Neural cell (in vitro differentiated cells): ENCODE measurements at regions not wholly inside any gene's neighbourhood (a gene's known extent, or its start where the extent isn't known, plus 50 kb on each side); places are given as distances from the start of the nearest gene placed in this dataset.

Experiments
- H2AFZ ChIP-seq: fragments of 200-600, 300-800 bp; sonication (generic), shearing (Covaris generic); 2 replicates; pipeline ENCODE4 v1.6.0; 2014; ENCODE audit warnings: low read depth, mild to moderate bottlenecking, antibody characterized with exemption, low read length, moderate library complexity
- H3F3A ChIP-seq: fragments of 200-600 bp; shearing (Covaris generic); 2 replicates; pipeline ENCODE4 v1.6.1; 2016; ENCODE audit warnings: mild to moderate bottlenecking, moderate library complexity, mixed read lengths, antibody characterized with exemption, low read length; ENCODE audit not compliant: insufficient read depth, poor library complexity, severe bottlenecking
- H3K27ac ChIP-seq: fragments of 200-600, 300-800 bp; sonication (generic), shearing (Covaris generic); 2 replicates; pipeline ENCODE4 v1.5.1; 2014; ENCODE audit warnings: mild to moderate bottlenecking, low read length, moderate library complexity
- H3K27me3 ChIP-seq: fragments of 300-800, 200-600 bp; sonication (generic), shearing (Covaris generic); 2 replicates; pipeline ENCODE4 v1.6.0; 2014; ENCODE audit warnings: mild to moderate bottlenecking, low read depth, low read length, moderate library complexity; ENCODE audit not compliant: insufficient read depth
- H3K36me3 ChIP-seq: fragments of 300-800, 200-600 bp; sonication (generic), shearing (Covaris generic); 2 replicates; pipeline ENCODE4 v1.5.1; 2014; ENCODE audit warnings: mild to moderate bottlenecking, antibody characterized with exemption, low read length, moderate library complexity; ENCODE audit not compliant: insufficient read depth
- H3K4me2 ChIP-seq: fragments of 300-800, 200-600 bp; sonication (generic), shearing (Covaris generic); 2 replicates; pipeline ENCODE4 v1.6.0; 2014; ENCODE audit warnings: mild to moderate bottlenecking, low read length
- H3K4me3 ChIP-seq: fragments of 300-800, 200-600 bp; sonication (generic), shearing (Covaris generic); 2 replicates; pipeline ENCODE4 v1.5.1; 2014; ENCODE audit warnings: mild to moderate bottlenecking, low read length, moderate library complexity
- H3K79me2 ChIP-seq: fragments of 200-600 bp; shearing (Covaris generic); replicated peaks from 2 replicates; pipeline ENCODE4 v1.6.0; 2014; ENCODE audit warnings: mild to moderate bottlenecking, low read length, moderate library complexity; ENCODE audit not compliant: insufficient read depth
- H3K9ac ChIP-seq: fragments of 300-800, 200-600 bp; sonication (generic), shearing (Covaris generic); 2 replicates; pipeline ENCODE4 v1.6.1; 2016; ENCODE audit warnings: mild to moderate bottlenecking, low read length, mixed read lengths
- H3K9me2 ChIP-seq: fragments of 200-600 bp; shearing (Covaris generic); 2 replicates; pipeline ENCODE4 v1.6.1; 2016; ENCODE audit warnings: mild to moderate bottlenecking, low read length, mixed read lengths; ENCODE audit not compliant: insufficient read depth
- H3K9me3 ChIP-seq: fragments of 200-600, 300-800 bp; sonication (generic), shearing (Covaris generic); 2 replicates; pipeline ENCODE4 v1.6.1; 2016; ENCODE audit warnings: mild to moderate bottlenecking, mixed run types, low read length, moderate library complexity, mixed read lengths
- H4K20me1 ChIP-seq: fragments of 200-600 bp; shearing (Covaris generic); 2 replicates; pipeline ENCODE4 v1.6.1; 2016; ENCODE audit warnings: mild to moderate bottlenecking, mixed run types; ENCODE audit not compliant: insufficient read depth
- CTCF ChIP-seq: fragments of 450-650 bp; IDR thresholded peaks from 2 replicates; pipeline ENCODE4 v1.5.1; 2014; ENCODE audit warnings: antibody characterized with exemption, mild to moderate bottlenecking, moderate library complexity; ENCODE audit not compliant: poor library complexity, severe bottlenecking
- EP300 ChIP-seq: fragments of 450-650 bp; conservative IDR thresholded peaks from 2 replicates; pipeline ENCODE4 v1.6.1; 2014; ENCODE audit warnings: antibody characterized with exemption, mild to moderate bottlenecking, moderate library complexity; ENCODE audit not compliant: poor library complexity, severe bottlenecking
- EZH2 ChIP-seq: fragments of 200-600, 300-800 bp; shearing (Covaris generic), sonication (generic); IDR thresholded peaks from 2 replicates; pipeline ENCODE4 v1.6.1; 2014; ENCODE audit warnings: antibody characterized with exemption, low read length, borderline replicate concordance, mild to moderate bottlenecking; ENCODE audit not compliant: insufficient read depth, poor library complexity, severe bottlenecking
- MXI1 ChIP-seq: fragments of 450-650 bp; conservative IDR thresholded peaks from 2 replicates; pipeline ENCODE4 v1.6.1; 2014; ENCODE audit warnings: antibody characterized with exemption, mild to moderate bottlenecking; ENCODE audit not compliant: poor library complexity, severe bottlenecking
- POLR2AphosphoS5 ChIP-seq: IDR thresholded peaks from 2 replicates; pipeline ENCODE4 v1.6.1; 2012
- RAD21 ChIP-seq: fragments of 450-650 bp; conservative IDR thresholded peaks from 2 replicates; pipeline ENCODE4 v1.6.1; 2014; ENCODE audit warnings: antibody characterized with exemption, mild to moderate bottlenecking, moderate library complexity
- REST ChIP-seq: IDR thresholded peaks from 2 replicates; pipeline ENCODE4 v1.6.1; 2012; ENCODE audit warnings: borderline replicate concordance
- SMC3 ChIP-seq: fragments of 450-650 bp; conservative IDR thresholded peaks from 2 replicates; pipeline ENCODE4 v1.6.1; 2014; ENCODE audit warnings: antibody characterized with exemption, mild to moderate bottlenecking, moderate library complexity; ENCODE audit not compliant: poor library complexity
- TAF1 ChIP-seq: IDR thresholded peaks from 2 replicates; pipeline ENCODE4 v1.6.1; 2012; ENCODE audit warnings: low read depth

GRCh38 chr5:152819891-152820290 lies 414.8 kb upstream of the NMUR2 start:
- no peak overlapping the region for H3K27ac ChIP-seq
- H3K9ac ChIP-seq: no peak overlapping the region
- no peaks in the 10 kb centered on the region for H3K9me2 ChIP-seq
- TF ChIP-seq MXI1 (no peak), EP300 (no peak), POLR2AphosphoS5 (no peak), RAD21 (no peak), CTCF (no peak), EZH2 (no peak), REST (no peak), TAF1 (no peak), SMC3 (no peak)
- H3K9me3 ChIP-seq: no peaks in the 10 kb centered on the region
- no peak overlapping the region for H3K4me3 ChIP-seq
- H2AFZ ChIP-seq: no peak overlapping the region
- no peaks in the 10 kb centered on the region for H3F3A ChIP-seq
- no peaks in the 10 kb centered on the region for H4K20me1 ChIP-seq
- H3K27me3 ChIP-seq: no peaks in the 10 kb centered on the region
- H3K36me3 ChIP-seq: no peaks in the 10 kb centered on the region
- no peaks in the 10 kb centered on the region for H3K79me2 ChIP-seq
- H3K4me2 ChIP-seq: no peak overlapping the region

- H3K27me3 ChIP-seq: no peaks in the 10 kb centered on the region
- H3K79me2 ChIP-seq: no peaks in the 10 kb centered on the region
- H3K9me3 ChIP-seq: peaks cover 2% of the 10 kb centered on the region
- H3K4me3 ChIP-seq: no peak overlapping the region
- H4K20me1 ChIP-seq: no peaks in the 10 kb centered on the region
- H3K4me2 ChIP-seq: no peak overlapping the region
- H3F3A ChIP-seq: no peaks in the 10 kb centered on the region
- H3K36me3 ChIP-seq: no peaks in the 10 kb centered on the region
- no peaks in the 10 kb centered on the region for H3K9me2 ChIP-seq
- no peak overlapping the region for H3K27ac ChIP-seq
- H3K9ac ChIP-seq: no peak overlapping the region
- TF ChIP-seq TAF1: no peak
- TF ChIP-seq RAD21: no peak
- no peak for TF ChIP-seq SMC3
- TF ChIP-seq MXI1: no peak
- no peak for TF ChIP-seq REST
- TF ChIP-seq CTCF: no peak
- TF ChIP-seq EP300: no peak
- TF ChIP-seq POLR2AphosphoS5: no peak
- TF ChIP-seq EZH2: no peak
- no peak overlapping the region for H2AFZ ChIP-seq
These were observed 419.2 kb upstream of the NMUR2 start for GRCh38 chr5:152824316-152824715.
